Kidney (tissue), 13 donors: ENCODE measurements at regions not wholly inside any gene's neighbourhood (a gene's known extent, or its start where the extent isn't known, plus 50 kb on each side); places are given as distances from the start of the nearest gene placed in this dataset.
"Not testable (repeated sequence)": the region's sequence is repeated elsewhere in the genome, so short reads cannot be mapped to it uniquely, and the experiment has no call there.

Experiments
- DNase-seq, 5 donors: peaks; one replicate each; pipeline ENCODE4 v3.0.0-alpha.2; 2013 to 2020
- FAIRE-seq: peaks from 2 replicates; lab custom pipeline; 2012; peaks lifted over from hg19 to GRCh38; lab: Jason Lieb, UNC
- H3K27ac ChIP-seq, 2 donors: one replicate each; pipeline ENCODE4 v1.7.0; 2013; ENCODE audit warnings: low read depth in 2 of 2, low read length in 2 of 2, inconsistent platforms in 1 of 2
- H3K27me3 ChIP-seq: one replicate; pipeline ENCODE4 v1.7.1; 2013; ENCODE audit warnings: low read length, inconsistent platforms; ENCODE audit not compliant: control insufficient read depth, insufficient read depth
- H3K36me3 ChIP-seq, 3 donors: one replicate each; pipeline versions ENCODE4 v1.7.0 to v1.7.1; 2013; ENCODE audit warnings: low read length in 3 of 3, control low read depth in 1 of 3, inconsistent platforms in 1 of 3; ENCODE audit not compliant: insufficient read depth in 3 of 3, control insufficient read depth in 2 of 3
- H3K4me1 ChIP-seq, 3 donors: one replicate each; pipeline versions ENCODE4 v1.7.0 to v1.7.1; 2013; ENCODE audit warnings: low read length in 3 of 3, inconsistent platforms in 1 of 3, low read depth in 1 of 3; ENCODE audit not compliant: control insufficient read depth in 2 of 3, insufficient read depth in 2 of 3
- H3K4me3 ChIP-seq, 3 donors: one replicate each; pipeline versions ENCODE4 v1.7.0 to v1.8.1; 2013; ENCODE audit warnings: low read length in 3 of 3, control low read depth in 1 of 3, inconsistent platforms in 1 of 3
- H3K9ac ChIP-seq, 3 donors: one replicate each; pipeline versions ENCODE4 v1.7.0 to v1.7.1; 2013; ENCODE audit warnings: low read length in 3 of 3, control low read depth in 1 of 3, inconsistent platforms in 1 of 3
- H3K9me3 ChIP-seq, 3 donors: one replicate each; pipeline versions ENCODE4 v1.7.0 to v1.7.1; 2013; ENCODE audit warnings: low read length in 3 of 3, control low read depth in 1 of 3, inconsistent platforms in 1 of 3; ENCODE audit not compliant: control insufficient read depth in 2 of 3, insufficient read depth in 1 of 3
- CTCF ChIP-seq: IDR thresholded peaks from 3 replicates; pipeline ENCODE4 v1.5.1; 2012; ENCODE audit warnings: mild to moderate bottlenecking, moderate library complexity, borderline replicate concordance; ENCODE audit not compliant: insufficient read depth; ENCODE audit errors: extremely low read depth
- intact Hi-C: fragments of 100-400 bp; cut with DNase I; formaldehyde crosslinking; loops from one replicate; pipeline ENCODE4 v1.11.1; 2022
- donor health status: control.
- donor health status: control.
- donor health status: control.
- donor health status: control.
- donor health status: control.
- donor health status: DM: yes; HTN: yes; CAD: no.
- donor health status: Normal renal cell carcinoma (clear cell type).

DNA sequence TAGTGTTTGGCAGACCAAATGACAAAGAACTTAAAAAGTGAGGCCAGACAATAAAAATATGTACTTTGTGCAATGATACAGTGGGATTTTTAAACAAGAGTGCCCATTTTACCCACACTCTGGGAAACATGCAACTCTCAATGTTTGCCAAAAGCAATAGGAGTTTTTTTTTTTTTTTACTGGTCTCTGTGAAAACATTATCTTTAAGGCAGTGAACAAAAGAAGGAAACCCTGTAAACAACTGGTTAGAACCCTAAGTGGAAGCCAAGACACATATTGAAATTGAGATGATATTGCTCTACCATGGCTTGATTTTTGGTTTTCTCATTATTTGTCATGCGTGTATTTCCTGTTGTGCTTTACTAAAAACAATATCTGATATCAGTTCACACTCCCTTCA lies 67.2 kb upstream of the PPP3CA start:
- Histone ChIP-seq H3K4me1 (no peaks in the 10 kb centered on the region), H3K27ac (no peak overlapping the region), H3K9ac (no peak overlapping the region), H3K4me3 (no peak overlapping the region), H3K36me3 (no peaks in the 10 kb centered on the region), H3K27me3 (no peaks in the 10 kb centered on the region), H3K9me3 (no peaks in the 10 kb centered on the region)
- DNase-seq (no peak), FAIRE-seq (no peak)
- TF ChIP-seq CTCF = no peak
- intact Hi-C loops = no loop called here

- no peaks in the 10 kb centered on the region for H3K27me3 ChIP-seq
- intact Hi-C loops = no loop called here
- H3K9ac ChIP-seq = no peak overlapping the region
- no peak overlapping the region for H3K27ac ChIP-seq
- H3K4me1 ChIP-seq = no peaks in the 10 kb centered on the region
- H3K36me3 ChIP-seq = no peaks in the 10 kb centered on the region
- H3K4me3 ChIP-seq = no peak overlapping the region
- no peaks in the 10 kb centered on the region for H3K9me3 ChIP-seq
- DNase-seq (no peak), FAIRE-seq (no peak)
- no peak for TF ChIP-seq CTCF
Observed at GRCh38 chr4:101411926-101412325, 64.6 kb upstream of the PPP3CA start.

DNA sequence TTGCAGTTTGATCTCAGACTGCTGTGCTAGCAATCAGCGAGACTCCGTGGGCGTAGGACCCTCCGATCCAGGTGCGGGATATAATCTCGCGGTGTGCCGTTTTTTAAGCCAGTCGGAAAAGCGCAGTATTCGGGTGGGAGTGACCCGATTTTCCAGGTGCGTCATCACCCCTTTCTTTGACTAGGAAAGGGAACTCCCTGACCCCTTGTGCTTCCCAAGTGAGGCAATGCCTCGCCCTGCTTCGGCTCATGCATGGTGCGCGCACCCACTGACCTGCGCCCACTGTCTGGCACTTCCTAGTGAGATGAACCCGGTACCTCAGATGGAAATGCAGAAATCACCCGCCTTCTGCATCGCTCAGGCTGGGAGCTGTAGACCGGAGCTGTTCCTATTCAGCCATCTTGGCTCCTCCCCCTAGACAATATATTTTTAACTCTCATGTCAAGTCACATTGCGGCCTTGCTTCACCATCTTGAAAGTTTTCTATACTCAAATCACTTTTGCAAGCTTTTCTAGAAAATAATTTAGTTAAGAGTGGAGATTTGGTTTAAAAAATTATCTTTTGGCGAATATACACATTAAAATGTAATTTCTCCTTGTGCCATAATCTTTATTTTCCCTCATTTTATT lies 64.1 kb upstream of the PPP3CA start:
- DNase-seq, H3K9me3 ChIP-seq, intact Hi-C loops, FAIRE-seq, H3K27ac ChIP-seq, H3K27me3 ChIP-seq, H3K4me1 ChIP-seq, H3K4me3 ChIP-seq, H3K9ac ChIP-seq, H3K36me3 ChIP-seq: not testable (repeated sequence)

GRCh38 chr4:101400096-101400495 lies 52.8 kb upstream of the PPP3CA start:
- DNase-seq (peak in 1 of 5 donors; percentile 6), FAIRE-seq (no peak)
- intact Hi-C loops = no loop called here
- Histone ChIP-seq H3K36me3 (no peaks in the 10 kb centered on the region), H3K27me3 (no peaks in the 10 kb centered on the region), H3K4me1 (no peaks in the 10 kb centered on the region), H3K9me3 (no peaks in the 10 kb centered on the region), H3K9ac (no peak overlapping the region), H3K27ac (no peak overlapping the region), H3K4me3 (no peak overlapping the region)
- TF ChIP-seq CTCF = no peak
